Mammary epithelial cell (primary cell): ENCODE measurements at regions not wholly inside any gene's neighbourhood (a gene's known extent, or its start where the extent isn't known, plus 50 kb on each side); places are given as distances from the start of the nearest gene placed in this dataset.

Experiments used
- EZH2 ChIP-seq: IDR thresholded peaks from 2 replicates; pipeline ENCODE4 v1.6.1; 2012; ENCODE audit warnings: low read length, inconsistent platforms, borderline replicate concordance
- TF ChIP-seq, protein P1 (sequence below), 2 donors: IDR thresholded peaks in 1 of 2; conservative IDR thresholded peaks in 1 of 2; 2 replicates each; pipeline ENCODE4 v1.5.1; 2011 to 2012; ENCODE audit warnings: inconsistent platforms in 2 of 2, low read length in 2 of 2, mild to moderate bottlenecking in 2 of 2, control low read depth in 1 of 2, low read depth in 1 of 2; ENCODE audit not compliant: insufficient read depth in 1 of 2; ENCODE audit errors: extremely low read depth in 1 of 2

- no peak for TF ChIP-seq EZH2
- TF ChIP-seq, protein P1, sequence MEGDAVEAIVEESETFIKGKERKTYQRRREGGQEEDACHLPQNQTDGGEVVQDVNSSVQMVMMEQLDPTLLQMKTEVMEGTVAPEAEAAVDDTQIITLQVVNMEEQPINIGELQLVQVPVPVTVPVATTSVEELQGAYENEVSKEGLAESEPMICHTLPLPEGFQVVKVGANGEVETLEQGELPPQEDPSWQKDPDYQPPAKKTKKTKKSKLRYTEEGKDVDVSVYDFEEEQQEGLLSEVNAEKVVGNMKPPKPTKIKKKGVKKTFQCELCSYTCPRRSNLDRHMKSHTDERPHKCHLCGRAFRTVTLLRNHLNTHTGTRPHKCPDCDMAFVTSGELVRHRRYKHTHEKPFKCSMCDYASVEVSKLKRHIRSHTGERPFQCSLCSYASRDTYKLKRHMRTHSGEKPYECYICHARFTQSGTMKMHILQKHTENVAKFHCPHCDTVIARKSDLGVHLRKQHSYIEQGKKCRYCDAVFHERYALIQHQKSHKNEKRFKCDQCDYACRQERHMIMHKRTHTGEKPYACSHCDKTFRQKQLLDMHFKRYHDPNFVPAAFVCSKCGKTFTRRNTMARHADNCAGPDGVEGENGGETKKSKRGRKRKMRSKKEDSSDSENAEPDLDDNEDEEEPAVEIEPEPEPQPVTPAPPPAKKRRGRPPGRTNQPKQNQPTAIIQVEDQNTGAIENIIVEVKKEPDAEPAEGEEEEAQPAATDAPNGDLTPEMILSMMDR (conservative IDR thresholded peaks at IDR 0.05 in 1 of 2, IDR thresholded peaks at IDR 0.05 in 1 of 2; ENCODE audit: extremely low read depth in 1 of 2, insufficient read depth in 1 of 2, low read depth in 1 of 2, low read length in 2 of 2), result no peak
These were observed 467.8 kb downstream of the ZEB2 start for GRCh38 chr2:144052083-144052482.
